ENCODE measurements at regions not wholly inside any gene's neighbourhood (a gene's known extent, or its start where the extent isn't known, plus 50 kb on each side); places are given as distances from the start of the nearest gene placed in this dataset.

GRCh38 chr18:67411116-67411515 is 105.4 kb downstream of the DSEL start:
- TF ChIP-seq, protein P1, sequence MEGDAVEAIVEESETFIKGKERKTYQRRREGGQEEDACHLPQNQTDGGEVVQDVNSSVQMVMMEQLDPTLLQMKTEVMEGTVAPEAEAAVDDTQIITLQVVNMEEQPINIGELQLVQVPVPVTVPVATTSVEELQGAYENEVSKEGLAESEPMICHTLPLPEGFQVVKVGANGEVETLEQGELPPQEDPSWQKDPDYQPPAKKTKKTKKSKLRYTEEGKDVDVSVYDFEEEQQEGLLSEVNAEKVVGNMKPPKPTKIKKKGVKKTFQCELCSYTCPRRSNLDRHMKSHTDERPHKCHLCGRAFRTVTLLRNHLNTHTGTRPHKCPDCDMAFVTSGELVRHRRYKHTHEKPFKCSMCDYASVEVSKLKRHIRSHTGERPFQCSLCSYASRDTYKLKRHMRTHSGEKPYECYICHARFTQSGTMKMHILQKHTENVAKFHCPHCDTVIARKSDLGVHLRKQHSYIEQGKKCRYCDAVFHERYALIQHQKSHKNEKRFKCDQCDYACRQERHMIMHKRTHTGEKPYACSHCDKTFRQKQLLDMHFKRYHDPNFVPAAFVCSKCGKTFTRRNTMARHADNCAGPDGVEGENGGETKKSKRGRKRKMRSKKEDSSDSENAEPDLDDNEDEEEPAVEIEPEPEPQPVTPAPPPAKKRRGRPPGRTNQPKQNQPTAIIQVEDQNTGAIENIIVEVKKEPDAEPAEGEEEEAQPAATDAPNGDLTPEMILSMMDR (conservative IDR thresholded peaks at IDR 0.05 in 1 of 2, IDR thresholded peaks at IDR 0.05 in 1 of 2; ENCODE audit: extremely low read depth in 1 of 2, insufficient read depth in 1 of 2, low read depth in 1 of 2, low read length in 2 of 2), result no peak
- TF ChIP-seq EZH2 (IDR thresholded peaks at IDR 0.05; ENCODE audit: borderline replicate concordance, low read length), result no peak

All from mammary epithelial cell (primary cell).